AG04449 (cell line): ENCODE measurements at regions not wholly inside any gene's neighbourhood (a gene's known extent, or its start where the extent isn't known, plus 50 kb on each side); places are given as distances from the start of the nearest gene placed in this dataset.

Experiments used
- CTCF ChIA-PET: fragments of 350-600 bp; formaldehyde crosslinking; extraction: SDS; loops from one replicate; lab custom pipeline; 2021; ENCODE audit warnings: antibody characterized with exemption; lab: Yijun Ruan, JAX
- POLR2A ChIA-PET: fragments of 400-600, 350-600 bp; formaldehyde crosslinking; extraction: SDS; loops from one replicate; lab custom pipeline; 2020; ENCODE audit warnings: antibody characterized with exemption, inconsistent platforms; lab: Yijun Ruan, JAX
- DNase-seq: peaks from one replicate; pipeline ENCODE4 v3.0.0-alpha.2; 2010; ENCODE audit warnings: low read depth, low spot score
- H3K4me3 ChIP-seq: 2 replicates; pipeline ENCODE4 v1.5.1; 2011; ENCODE audit warnings: low read depth, mild to moderate bottlenecking, control low read depth, low read length
- CTCF ChIP-seq: IDR thresholded peaks from one replicate; pipeline ENCODE4 v1.5.1; 2011; ENCODE audit warnings: mild to moderate bottlenecking, moderate library complexity, low read length, control low read depth, inconsistent platforms; ENCODE audit not compliant: insufficient read depth; ENCODE audit errors: missing control alignments

- no peak for DNase-seq
- CTCF ChIA-PET = no interaction called here
- POLR2A ChIA-PET = interaction anchor here (0.7 kb wide), 1 partner anchor 57 kb away, joined by 3 read pairs; no protein-coding TSS in a partner anchor
- TF ChIP-seq CTCF = no peak
- H3K4me3 ChIP-seq = no peak overlapping the region
Observed at GRCh38 chr4:38266616-38267015, 306.4 kb downstream of the PTTG2 start.

- CTCF ChIA-PET = no interaction called here
Observed at GRCh38 chr4:38268108-38268820, 308.1 kb downstream of the PTTG2 start.

GRCh38 chr4:38268837-38269236 lies 308.6 kb downstream of the PTTG2 start:
- no peak for DNase-seq
- CTCF ChIA-PET = no interaction called here
- POLR2A ChIA-PET = no interaction called here
- no peak for TF ChIP-seq CTCF
- no peak overlapping the region for H3K4me3 ChIP-seq

More at GRCh38 chr4:38268108-38268820, 308.1 kb downstream of the PTTG2 start:
- DNase-seq = no peak
- TF ChIP-seq CTCF = no peak
- H3K4me3 ChIP-seq = no peak overlapping the region
- POLR2A ChIA-PET = no interaction called here

- POLR2A ChIA-PET = no interaction called here
Observed at GRCh38 chr4:38273407-38273806, 313.2 kb downstream of the PTTG2 start.

GRCh38 chr4:38275331-38276100 lies 315.3 kb downstream of the PTTG2 start:
- CTCF ChIA-PET = interaction anchor here (0.6 kb wide), 1 partner anchor 58 kb away, joined by 3 read pairs; no protein-coding TSS in a partner anchor
- DNase-seq = no peak
- POLR2A ChIA-PET = no interaction called here
- no peak for TF ChIP-seq CTCF
- H3K4me3 ChIP-seq = no peak overlapping the region

More at GRCh38 chr4:38273407-38273806, 313.2 kb downstream of the PTTG2 start:
- no peak for DNase-seq
- H3K4me3 ChIP-seq = no peak overlapping the region
- TF ChIP-seq CTCF = no peak
- CTCF ChIA-PET = interaction anchor here (1.3 kb wide), 1 partner anchor 17 kb away, joined by 3 read pairs; no protein-coding TSS in a partner anchor

GRCh38 chr4:38278255-38278654 lies 318.1 kb downstream of the PTTG2 start:
- no peak for DNase-seq
- ChIA-PET POLR2A (no interaction called here), CTCF (interaction anchor here (1.1 kb wide), 1 partner anchor 15 kb away, joined by 4 read pairs; no protein-coding TSS in a partner anchor)
- TF ChIP-seq CTCF = no peak
- no peak overlapping the region for H3K4me3 ChIP-seq
